Central memory CD4-positive, alpha-beta T cell (primary cell): ENCODE measurements at regions not wholly inside any gene's neighbourhood (a gene's known extent, or its start where the extent isn't known, plus 50 kb on each side); places are given as distances from the start of the nearest gene placed in this dataset.

Experiments
- DNase-seq: peaks from one replicate; pipeline ENCODE4 v3.0.0; 2022

- DNase-seq: no peak
Measured at GRCh38 chr2:153098073-153098472, 379.7 kb downstream of the ARL6IP6 start.

GRCh38 chr2:153096272-153096671 is 377.9 kb downstream of the ARL6IP6 start:
- no peak for DNase-seq

- DNase-seq: no peak
Measured at GRCh38 chr2:153091344-153091743, 372.9 kb downstream of the ARL6IP6 start.

- no peak for DNase-seq
Measured at GRCh38 chr2:153079315-153079714, 360.9 kb downstream of the ARL6IP6 start.

- DNase-seq: no peak
Measured at GRCh38 chr2:153077311-153077710, 358.9 kb downstream of the ARL6IP6 start.

GRCh38 chr2:153074207-153074606 is 355.8 kb downstream of the ARL6IP6 start:
- no peak for DNase-seq

GRCh38 chr2:153072813-153073212 is 354.4 kb downstream of the ARL6IP6 start:
- DNase-seq: no peak

- no peak for DNase-seq
Measured at GRCh38 chr2:153072077-153072476, 353.7 kb downstream of the ARL6IP6 start.

- no peak for DNase-seq
Measured at GRCh38 chr2:153071090-153071489, 352.7 kb downstream of the ARL6IP6 start.

GRCh38 chr2:153068915-153069314 is 350.5 kb downstream of the ARL6IP6 start:
- no peak for DNase-seq

- DNase-seq: no peak
Measured at GRCh38 chr2:153068052-153068451, 349.6 kb downstream of the ARL6IP6 start.

GRCh38 chr2:153059338-153060052 is 341.1 kb downstream of the ARL6IP6 start:
- no peak for DNase-seq

- DNase-seq: no peak
Measured at GRCh38 chr2:153057743-153058142, 339.3 kb downstream of the ARL6IP6 start.

- no peak for DNase-seq
Measured at GRCh38 chr2:153055182-153055581, 336.8 kb downstream of the ARL6IP6 start.

- DNase-seq: no peak
Measured at GRCh38 chr2:153052807-153053559, 334.6 kb downstream of the ARL6IP6 start.

GRCh38 chr2:153047220-153047619 is 328.8 kb downstream of the ARL6IP6 start:
- DNase-seq: no peak

- no peak for DNase-seq
Measured at GRCh38 chr2:153043385-153043784, 325.0 kb downstream of the ARL6IP6 start.

- no peak for DNase-seq
Measured at GRCh38 chr2:153028626-153029025, 310.2 kb downstream of the ARL6IP6 start.

GRCh38 chr2:153027533-153027932 is 309.1 kb downstream of the ARL6IP6 start:
- no peak for DNase-seq

- DNase-seq: no peak
Measured at GRCh38 chr2:153020201-153020600, 301.8 kb downstream of the ARL6IP6 start.

GRCh38 chr2:153005071-153005730 is 286.8 kb downstream of the ARL6IP6 start:
- DNase-seq: no peak

- DNase-seq: no peak
Measured at GRCh38 chr2:153004627-153005026, 286.2 kb downstream of the ARL6IP6 start.

- no peak for DNase-seq
Measured at GRCh38 chr2:152974146-152974545, 255.7 kb downstream of the ARL6IP6 start.

GRCh38 chr2:152971685-152972084 is 253.3 kb downstream of the ARL6IP6 start:
- no peak for DNase-seq
